Dendritic cell treated with granulocyte-macrophage colony-stimulating factor and Interleukin-4, amounts not matched to agents 40 ng/mL and 50 ng/mL, for 4 days (primary cell): ENCODE measurements at regions not wholly inside any gene's neighbourhood (a gene's known extent, or its start where the extent isn't known, plus 50 kb on each side); places are given as distances from the start of the nearest gene placed in this dataset.
"Not testable (repeated sequence)": the region's sequence is repeated elsewhere in the genome, so short reads cannot be mapped to it uniquely, and the experiment has no call there.

Source experiments
- H3K27ac Mint-ChIP-seq: one replicate; pipeline ENCODE4 v1.8.0; 2022; ENCODE audit warnings: mild to moderate bottlenecking, mixed read lengths
- H3K27me3 Mint-ChIP-seq: one replicate; pipeline ENCODE4 v1.8.0; 2022; ENCODE audit warnings: mild to moderate bottlenecking, mixed read lengths
- H3K36me3 Mint-ChIP-seq: one replicate; pipeline ENCODE4 v1.8.0; 2022; ENCODE audit warnings: low read depth, mixed read lengths
- H3K4me1 Mint-ChIP-seq: one replicate; pipeline ENCODE4 v1.8.0; 2022; ENCODE audit warnings: low read depth, mixed read lengths
- H3K4me3 Mint-ChIP-seq: one replicate; pipeline ENCODE4 v1.8.0; 2022; ENCODE audit warnings: mild to moderate bottlenecking, moderate library complexity, mixed read lengths
- H3K9me3 Mint-ChIP-seq: one replicate; pipeline ENCODE4 v1.8.0; 2022; ENCODE audit warnings: mixed read lengths
- intact Hi-C: fragments of 100-400 bp; cut with micrococcal nuclease; formaldehyde crosslinking; loops from one replicate; pipeline ENCODE4 v1.15.0; 2022

DNA sequence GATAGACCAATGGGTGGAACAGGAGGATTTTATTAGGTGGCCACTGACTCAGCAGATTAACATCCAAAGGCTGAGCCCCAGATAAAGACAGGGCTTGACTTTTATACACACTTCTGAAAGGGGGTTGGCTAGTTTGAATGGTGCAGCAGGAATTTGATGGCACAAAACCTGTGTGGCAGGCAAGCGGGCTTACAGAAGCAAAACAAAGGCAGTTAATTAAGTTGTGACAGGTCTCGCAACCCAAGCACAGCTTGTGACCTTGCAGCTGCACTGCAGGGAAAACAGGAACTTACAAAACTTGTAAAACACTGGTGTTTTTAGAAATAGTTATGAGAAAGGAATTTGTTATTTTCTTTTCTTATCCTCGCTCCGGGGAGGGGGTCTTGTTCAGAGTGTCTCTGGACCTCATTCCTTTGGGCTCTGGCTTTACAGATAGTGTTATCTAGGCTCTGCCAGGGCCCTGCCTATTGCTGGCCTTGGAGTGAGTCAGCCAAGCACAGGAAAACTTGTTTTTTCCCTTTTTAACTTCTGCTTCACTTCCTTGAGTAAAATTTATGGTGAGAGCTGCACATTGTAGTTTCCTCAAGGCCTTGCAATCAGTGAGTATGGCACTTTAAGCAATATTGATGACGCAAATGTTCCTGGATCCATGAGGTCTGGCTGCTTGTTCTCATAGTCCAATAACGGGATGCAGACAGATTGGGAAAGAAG, 457.1 kb downstream of the TGIF2LY start:
- H3K27me3 Mint-ChIP-seq, H3K4me3 Mint-ChIP-seq, H3K4me1 Mint-ChIP-seq, H3K36me3 Mint-ChIP-seq, intact Hi-C loops: not testable (repeated sequence)
- Mint-ChIP-seq H3K9me3 (peaks cover 11% of the 10 kb centered on the region), H3K27ac (peak overlapping the region; percentile 73)
